ENCODE measurements at regions not wholly inside any gene's neighbourhood (a gene's known extent, or its start where the extent isn't known, plus 50 kb on each side); places are given as distances from the start of the nearest gene placed in this dataset.

- no peaks in the 10 kb centered on the region for H3K36me3 ChIP-seq (ENCODE audit: control insufficient read depth in 4 of 4, insufficient read depth in 3 of 4, low read depth in 1 of 4, low read length in 3 of 4)
- no peak overlapping the region for H3K9ac ChIP-seq (ENCODE audit: low read depth in 1 of 2, low read length in 2 of 2)
- H3K27ac ChIP-seq (ENCODE audit: low read depth in 1 of 2, low read length in 2 of 2), result no peak overlapping the region
- no peak for DNase-seq (ENCODE audit: low spot score)
- no peak overlapping the region for H3K4me3 ChIP-seq (ENCODE audit: low read depth in 1 of 3, low read length in 3 of 3)
- WGBS, result 97% methylated on average over 4 of the region's 4 CpGs
- no peaks in the 10 kb centered on the region for H3K9me3 ChIP-seq (ENCODE audit: control insufficient read depth in 4 of 4, low read length in 3 of 4)
- H3K27me3 ChIP-seq (ENCODE audit: control insufficient read depth in 4 of 4, insufficient read depth in 4 of 4, low read length in 3 of 4), result no peaks in the 10 kb centered on the region
- peaks cover 0 to 2% (median 0%) of the 10 kb centered on the region in 4 donors for H3K4me1 ChIP-seq (ENCODE audit: control insufficient read depth in 4 of 4, insufficient read depth in 4 of 4, low read length in 3 of 4)
- no peak for TF ChIP-seq TAF1 (conservative IDR thresholded peaks at IDR 0.05)
- TF ChIP-seq ATF3 (IDR thresholded peaks at IDR 0.05), result no peak
- no peak for TF ChIP-seq RAD21 (IDR thresholded peaks at IDR 0.05)
- TF ChIP-seq HNF4G (IDR thresholded peaks at IDR 0.05), result no peak
- no peak for TF ChIP-seq HNF4A (conservative IDR thresholded peaks at IDR 0.05)
- TF ChIP-seq SP1 (IDR thresholded peaks at IDR 0.05), result no peak
- TF ChIP-seq YY1 (IDR thresholded peaks at IDR 0.05), result no peak
- no peak for TF ChIP-seq REST (IDR thresholded peaks at IDR 0.05)
Measured at GRCh38 chr6:144416244-144416643, 131.1 kb downstream of the UTRN start.

- Histone ChIP-seq H3K27me3 (ENCODE audit: control insufficient read depth in 4 of 4, insufficient read depth in 4 of 4, low read length in 3 of 4) (no peaks in the 10 kb centered on the region), H3K9me3 (ENCODE audit: control insufficient read depth in 4 of 4, low read length in 3 of 4) (no peaks in the 10 kb centered on the region), H3K27ac (ENCODE audit: low read depth in 1 of 2, low read length in 2 of 2) (no peak overlapping the region), H3K4me1 (ENCODE audit: control insufficient read depth in 4 of 4, insufficient read depth in 4 of 4, low read length in 3 of 4) (peaks cover 0 to 1% (median 0%) of the 10 kb centered on the region in 4 donors), H3K9ac (ENCODE audit: low read depth in 1 of 2, low read length in 2 of 2) (no peak overlapping the region), H3K36me3 (ENCODE audit: control insufficient read depth in 4 of 4, insufficient read depth in 3 of 4, low read depth in 1 of 4, low read length in 3 of 4) (no peaks in the 10 kb centered on the region), H3K4me3 (ENCODE audit: low read depth in 1 of 3, low read length in 3 of 3) (no peak overlapping the region)
- TF ChIP-seq GABPA (IDR thresholded peaks at IDR 0.05 in 1 of 2, conservative IDR thresholded peaks at IDR 0.05 in 1 of 2) (no peak), NR2F2 (IDR thresholded peaks at IDR 0.05) (no peak), CTCF (IDR thresholded peaks at IDR 0.05; ENCODE audit: low read depth, low read length, missing input control) (no peak), FOXA2 (IDR thresholded peaks at IDR 0.05) (no peak), MAX (IDR thresholded peaks at IDR 0.05) (no peak), SP1 (IDR thresholded peaks at IDR 0.05) (no peak), ATF3 (IDR thresholded peaks at IDR 0.05) (no peak), RAD21 (IDR thresholded peaks at IDR 0.05) (no peak), HNF4A (conservative IDR thresholded peaks at IDR 0.05) (no peak), TAF1 (conservative IDR thresholded peaks at IDR 0.05) (no peak), HNF4G (IDR thresholded peaks at IDR 0.05) (no peak), JUND (IDR thresholded peaks at IDR 0.05) (no peak), RXRA (IDR thresholded peaks at IDR 0.05) (no peak), YY1 (IDR thresholded peaks at IDR 0.05) (no peak), EGR1 (IDR thresholded peaks at IDR 0.05; ENCODE audit: low read depth in 2 of 2) (no peak), REST (IDR thresholded peaks at IDR 0.05) (no peak), FOXA1 (IDR thresholded peaks at IDR 0.05) (no peak), ZBTB33 (IDR thresholded peaks at IDR 0.05) (no peak)
- no peak for DNase-seq (ENCODE audit: low spot score)
- 89% methylated on average over 1 of the region's 1 CpG for WGBS
Measured at GRCh38 chr6:144416773-144417172, 131.6 kb downstream of the UTRN start.

All from liver (tissue), 8 donors.